OCI-LY3 (cell line): ENCODE measurements at regions not wholly inside any gene's neighbourhood (a gene's known extent, or its start where the extent isn't known, plus 50 kb on each side); places are given as distances from the start of the nearest gene placed in this dataset.

ENCODE experiments used
- H2AFZ ChIP-seq: fragments of 200-600, 300-600 bp; shearing (Covaris generic); 2 replicates; pipeline ENCODE4 v1.6.0; 2014; ENCODE audit warnings: antibody characterized with exemption, low read depth, low read length
- H3K27ac ChIP-seq: fragments of 200-600, 300-600 bp; sonication (generic); 2 replicates; pipeline ENCODE4 v1.5.1; 2014; ENCODE audit warnings: mild to moderate bottlenecking, low read length, moderate library complexity, mixed read lengths
- H3K27me3 ChIP-seq: fragments of 200-600, 300-600 bp; sonication (generic); 2 replicates; pipeline ENCODE4 v1.6.1; 2014; ENCODE audit warnings: low read depth, low read length, mixed read lengths
- H3K36me3 ChIP-seq: fragments of 200-600, 300-600 bp; sonication (generic); replicated peaks from 2 replicates; pipeline ENCODE3; 2014; ENCODE audit warnings: low read depth, low read length, mixed read lengths
- H3K4me1 ChIP-seq: fragments of 300-600, 200-600 bp; sonication (generic); 2 replicates; pipeline ENCODE4 v1.6.1; 2014; ENCODE audit warnings: low read length, mixed read lengths
- H3K4me2 ChIP-seq: fragments of 200-600, 300-600 bp; sonication (generic); 2 replicates; pipeline ENCODE4 v1.6.1; 2014; ENCODE audit warnings: low read length, mixed read lengths
- H3K4me3 ChIP-seq: fragments of 300-600, 200-600 bp; sonication (generic); 2 replicates; pipeline ENCODE4 v1.5.1; 2014; ENCODE audit warnings: antibody characterized with exemption, mild to moderate bottlenecking, low read length, moderate library complexity
- H3K79me2 ChIP-seq: fragments of 300-600, 200-600 bp; shearing (Covaris generic); 2 replicates; pipeline ENCODE4 v1.6.1; 2014; ENCODE audit warnings: mild to moderate bottlenecking, low read length, mixed read lengths
- H3K9ac ChIP-seq: fragments of 300-600, 200-600 bp; shearing (Covaris generic); 2 replicates; pipeline ENCODE4 v1.6.0; 2014; ENCODE audit warnings: mild to moderate bottlenecking, low read length, moderate library complexity
- H3K9me3 ChIP-seq: fragments of 200-600, 300-600 bp; shearing (Covaris generic); 2 replicates; pipeline ENCODE4 v1.6.1; 2014; ENCODE audit warnings: low read length, mixed read lengths; ENCODE audit not compliant: insufficient read depth
- H4K20me1 ChIP-seq: fragments of 200-600, 300-600 bp; sonication (generic); 2 replicates; pipeline ENCODE4 v1.6.1; 2016; ENCODE audit warnings: low read length, mixed read lengths; ENCODE audit not compliant: insufficient read depth
- CTCF ChIP-seq: fragments of 200-600, 300-600 bp; sonication (generic); IDR thresholded peaks from 2 replicates; pipeline ENCODE4 v1.5.1; 2014; ENCODE audit warnings: antibody characterized with exemption, low read length, low read depth
- EZH2phosphoT487 ChIP-seq: fragments of 200-600 bp; shearing (Covaris generic); IDR thresholded peaks from 2 replicates; pipeline ENCODE4 v1.6.1; 2018; ENCODE audit warnings: antibody characterized with exemption, mixed run types, low read depth

GRCh38 chr4:16293210-16293838 is 67.1 kb upstream of the TAPT1 start:
- Histone ChIP-seq H3K36me3 (no peaks in the 10 kb centered on the region), H4K20me1 (no peaks in the 10 kb centered on the region), H3K9me3 (no peaks in the 10 kb centered on the region), H2AFZ (no peak overlapping the region), H3K4me2 (no peak overlapping the region), H3K4me3 (no peak overlapping the region), H3K9ac (no peak overlapping the region), H3K79me2 (no peaks in the 10 kb centered on the region), H3K4me1 (no peaks in the 10 kb centered on the region), H3K27me3 (no peaks in the 10 kb centered on the region), H3K27ac (no peak overlapping the region)
- TF ChIP-seq CTCF (no peak), EZH2phosphoT487 (no peak)

- H3K27me3 ChIP-seq: no peaks in the 10 kb centered on the region
- no peak overlapping the region for H3K9ac ChIP-seq
- H3K9me3 ChIP-seq: no peaks in the 10 kb centered on the region
Measured at GRCh38 chr4:16292585-16292984, 66.3 kb upstream of the TAPT1 start.

GRCh38 chr4:16290681-16291420 is 64.6 kb upstream of the TAPT1 start:
- Histone ChIP-seq H3K4me2 (no peak overlapping the region), H3K9me3 (no peaks in the 10 kb centered on the region), H2AFZ (no peak overlapping the region), H3K9ac (no peak overlapping the region), H3K4me1 (no peaks in the 10 kb centered on the region), H3K36me3 (no peaks in the 10 kb centered on the region), H3K79me2 (no peaks in the 10 kb centered on the region), H3K4me3 (no peak overlapping the region), H4K20me1 (no peaks in the 10 kb centered on the region), H3K27ac (no peak overlapping the region), H3K27me3 (no peaks in the 10 kb centered on the region)
- TF ChIP-seq EZH2phosphoT487 (no peak), CTCF (no peak)

More at GRCh38 chr4:16292585-16292984, 66.3 kb upstream of the TAPT1 start:
- Histone ChIP-seq H3K36me3 (no peaks in the 10 kb centered on the region), H3K79me2 (no peaks in the 10 kb centered on the region), H3K4me2 (no peak overlapping the region), H4K20me1 (no peaks in the 10 kb centered on the region), H3K4me3 (no peak overlapping the region), H3K27ac (no peak overlapping the region), H3K4me1 (no peaks in the 10 kb centered on the region), H2AFZ (no peak overlapping the region)
- TF ChIP-seq EZH2phosphoT487 (no peak), CTCF (no peak)

- Histone ChIP-seq H3K4me3 (no peak overlapping the region), H3K9me3 (no peaks in the 10 kb centered on the region), H3K27me3 (no peaks in the 10 kb centered on the region), H3K36me3 (no peaks in the 10 kb centered on the region), H3K79me2 (no peaks in the 10 kb centered on the region), H3K4me1 (no peaks in the 10 kb centered on the region), H4K20me1 (no peaks in the 10 kb centered on the region), H3K4me2 (peak overlapping the region; percentile 43), H3K9ac (no peak overlapping the region; the same call in 1 of the 2 replicates), H3K27ac (no peak overlapping the region), H2AFZ (peak overlapping the region; percentile 67; the same call in 1 of the 2 replicates)
- no peak for TF ChIP-seq EZH2phosphoT487
- TF ChIP-seq CTCF: peak; percentile 67
Measured at GRCh38 chr4:16289897-16290554, 63.8 kb upstream of the TAPT1 start.
